ENCODE measurements at regions not wholly inside any gene's neighbourhood (a gene's known extent, or its start where the extent isn't known, plus 50 kb on each side); places are given as distances from the start of the nearest gene placed in this dataset.

GRCh38 chr10:107433605-107434004 is 269.1 kb upstream of the SORCS1 start:
- Histone ChIP-seq H3K9me2 (ENCODE audit: insufficient read depth) (no peaks in the 10 kb centered on the region), H3K4me2 (no peak overlapping the region), H2AFZ (no peak overlapping the region), H3K4me3 (no peak overlapping the region), H3F3A (replicated peaks; ENCODE audit: low read depth) (no peaks in the 10 kb centered on the region), H3K36me3 (ENCODE audit: insufficient read depth) (no peaks in the 10 kb centered on the region), H3K79me2 (replicated peaks; ENCODE audit: insufficient read depth) (no peaks in the 10 kb centered on the region), H4K20me1 (replicated peaks; ENCODE audit: insufficient read depth) (no peaks in the 10 kb centered on the region), H3K4me1 (ENCODE audit: insufficient read depth) (no peaks in the 10 kb centered on the region), H3K27me3 (ENCODE audit: insufficient read depth) (no peaks in the 10 kb centered on the region), H3K27ac (ENCODE audit: low read depth) (no peak overlapping the region)
- TF ChIP-seq ETS1 (IDR thresholded peaks at IDR 0.05) (no peak), STAT1 (IDR thresholded peaks at IDR 0.05; ENCODE audit: unreplicated experiment) (no peak)
- H3K27ac Mint-ChIP-seq, result no peak overlapping the region
- ATAC-seq, result no peak
- no peaks in the 10 kb centered on the region for H3K27me3 Mint-ChIP-seq (ENCODE audit: insufficient read depth, low read depth, poor library complexity)
- H3K4me1 Mint-ChIP-seq, result no peaks in the 10 kb centered on the region
- H3K36me3 Mint-ChIP-seq (ENCODE audit: low read depth), result no peaks in the 10 kb centered on the region; the same call in 2 of the 3 replicates
- H3K4me3 Mint-ChIP-seq, result no peak overlapping the region
- DNase-seq (ENCODE audit: low spot score), result no peak
- H3K9me3 Mint-ChIP-seq, result no peaks in the 10 kb centered on the region

- Histone ChIP-seq H2AFZ (no peak overlapping the region), H3K36me3 (ENCODE audit: insufficient read depth) (no peaks in the 10 kb centered on the region), H3K79me2 (replicated peaks; ENCODE audit: insufficient read depth) (no peaks in the 10 kb centered on the region), H3K27me3 (ENCODE audit: insufficient read depth) (no peaks in the 10 kb centered on the region), H3K4me3 (no peak overlapping the region), H4K20me1 (replicated peaks; ENCODE audit: insufficient read depth) (no peaks in the 10 kb centered on the region), H3K4me2 (no peak overlapping the region), H3F3A (replicated peaks; ENCODE audit: low read depth) (no peaks in the 10 kb centered on the region), H3K9me2 (ENCODE audit: insufficient read depth) (no peaks in the 10 kb centered on the region), H3K27ac (ENCODE audit: low read depth) (no peak overlapping the region), H3K4me1 (ENCODE audit: insufficient read depth) (0 out of 2 replicates have a peak, but pooled peaks cover 5% of the 10 kb centered on the region)
- Mint-ChIP-seq H3K4me3 (no peak overlapping the region), H3K9me3 (no peaks in the 10 kb centered on the region), H3K36me3 (ENCODE audit: low read depth) (no peaks in the 10 kb centered on the region; the same call in 2 of the 3 replicates), H3K27ac (no peak overlapping the region), H3K27me3 (ENCODE audit: insufficient read depth, low read depth, poor library complexity) (no peaks in the 10 kb centered on the region), H3K4me1 (peaks cover 5% of the 10 kb centered on the region; the same call in 2 of the 3 replicates)
- no peak for DNase-seq (ENCODE audit: low spot score)
- ATAC-seq, result no peak
- TF ChIP-seq ZNF114 (CRISPR knock-in tag; IDR thresholded peaks at IDR 0.05) (no peak), CREB1 (CRISPR knock-in tag; IDR thresholded peaks at IDR 0.05; ENCODE audit: low read depth) (no peak), CTCF (conservative IDR thresholded peaks at IDR 0.05; ENCODE audit: low read depth in 2 of 2) (no peak), ETS1 (IDR thresholded peaks at IDR 0.05) (no peak), EZH2 (IDR thresholded peaks at IDR 0.05; ENCODE audit: low read depth, unreplicated experiment) (no peak), REST (IDR thresholded peaks at IDR 0.05; ENCODE audit: unreplicated experiment) (no peak), POLR2AphosphoS5 (IDR thresholded peaks at IDR 0.05; ENCODE audit: low read depth) (no peak), ZNF331 (CRISPR knock-in tag; IDR thresholded peaks at IDR 0.05; ENCODE audit: low read depth) (no peak), STAT1 (IDR thresholded peaks at IDR 0.05; ENCODE audit: unreplicated experiment) (no peak), NANOG (IDR thresholded peaks at IDR 0.05; ENCODE audit: borderline replicate concordance) (no peak), EZH2phosphoT487 (IDR thresholded peaks at IDR 0.05; ENCODE audit: unreplicated experiment) (no peak), JUNB (IDR thresholded peaks at IDR 0.05; ENCODE audit: unreplicated experiment) (no peak)
Measured at GRCh38 chr10:107430446-107430845, 265.9 kb upstream of the SORCS1 start.

Measured in GM23338 (cell line).